Stimulated activated naive CD8-positive, alpha-beta T cell treated with anti-CD3 and anti-CD28 coated beads, Interleukin-15, Interleukin-2, amounts not matched to agents 100 ng/mL and 50 ng/mL, for 24 hours (primary cell): ENCODE measurements at regions not wholly inside any gene's neighbourhood (a gene's known extent, or its start where the extent isn't known, plus 50 kb on each side); places are given as distances from the start of the nearest gene placed in this dataset.

ENCODE experiments used
- H3K27ac Mint-ChIP-seq: one replicate; pipeline ENCODE4 v1.8.0; 2021; ENCODE audit warnings: mild to moderate bottlenecking, mixed read lengths
- H3K27me3 Mint-ChIP-seq: one replicate; pipeline ENCODE4 v1.8.0; 2021; ENCODE audit warnings: mixed read lengths
- H3K36me3 Mint-ChIP-seq: one replicate; pipeline ENCODE4 v1.8.0; 2021; ENCODE audit warnings: low read depth, mixed read lengths
- H3K4me1 Mint-ChIP-seq: one replicate; pipeline ENCODE4 v1.8.0; 2021; ENCODE audit warnings: low read depth, mixed read lengths
- H3K4me3 Mint-ChIP-seq: one replicate; pipeline ENCODE4 v1.8.0; 2021; ENCODE audit warnings: mild to moderate bottlenecking, mixed read lengths
- H3K9me3 Mint-ChIP-seq: one replicate; pipeline ENCODE4 v1.8.0; 2021; ENCODE audit warnings: mixed read lengths

DNA sequence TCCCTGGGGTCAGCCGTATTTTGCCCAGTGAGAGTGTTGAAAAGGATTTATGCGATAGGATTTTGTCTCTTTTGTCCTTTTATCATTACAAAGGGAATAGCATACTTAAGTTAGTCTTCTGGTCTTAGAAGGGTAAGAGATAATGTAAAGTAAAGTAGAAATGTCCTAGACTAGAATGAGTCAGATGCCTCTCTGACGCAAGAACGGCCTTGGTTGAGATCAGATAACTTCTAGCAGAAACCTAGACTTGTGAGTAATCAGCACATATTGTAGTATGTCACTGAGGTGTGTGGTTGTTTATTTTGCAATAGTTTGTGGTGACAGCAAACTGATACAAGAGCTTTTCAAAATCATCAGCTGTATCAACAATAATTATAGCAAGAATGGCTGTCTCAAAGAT, 866.1 kb downstream of the NSUN3 start:
- no peak overlapping the region for H3K27ac Mint-ChIP-seq
- H3K36me3 Mint-ChIP-seq = no peaks in the 10 kb centered on the region
- no peaks in the 10 kb centered on the region for H3K9me3 Mint-ChIP-seq
- H3K4me3 Mint-ChIP-seq = no peak overlapping the region
- H3K27me3 Mint-ChIP-seq = no peaks in the 10 kb centered on the region
- H3K4me1 Mint-ChIP-seq = no peaks in the 10 kb centered on the region

DNA sequence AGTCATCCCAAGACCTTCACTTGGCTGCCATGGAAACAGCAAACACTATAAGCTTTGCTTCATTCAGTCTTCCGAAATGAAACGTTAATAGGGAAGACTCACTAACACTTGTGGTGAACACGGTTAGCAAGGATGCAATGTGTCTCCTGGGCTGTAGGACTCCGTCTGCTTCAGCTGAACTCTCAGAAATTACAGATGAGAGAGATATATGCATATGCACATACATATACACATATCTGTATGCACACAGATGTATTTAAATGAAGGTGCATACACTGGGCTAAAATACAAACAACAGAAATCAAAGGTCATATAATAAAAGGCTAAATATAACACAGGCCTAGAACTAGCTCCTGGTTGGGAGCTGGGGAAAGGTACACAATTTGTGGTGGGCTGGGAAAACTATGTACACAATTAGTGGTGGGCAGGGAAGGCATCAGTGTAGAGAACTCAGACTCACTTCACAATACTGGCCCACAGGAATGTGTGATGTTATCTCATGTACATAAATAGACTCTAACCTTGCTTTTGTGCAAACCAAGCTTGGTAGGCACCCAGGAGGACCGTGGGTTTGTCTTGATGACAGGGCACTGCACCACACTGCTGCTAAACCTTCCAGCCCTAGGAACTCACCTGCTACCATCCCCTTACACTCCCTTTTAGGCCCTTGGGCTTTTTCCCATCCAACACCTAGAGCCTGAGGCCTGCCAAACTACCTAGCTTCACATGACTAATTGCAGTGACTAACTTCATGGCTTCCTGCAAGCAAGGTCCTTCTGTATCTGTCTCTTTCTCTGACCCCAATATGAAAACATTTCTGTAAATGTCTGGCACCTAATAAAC, 873.1 kb downstream of the NSUN3 start:
- Mint-ChIP-seq H3K4me3 (no peak overlapping the region), H3K27ac (no peak overlapping the region), H3K9me3 (peaks cover 18% of the 10 kb centered on the region), H3K27me3 (no peaks in the 10 kb centered on the region), H3K36me3 (no peaks in the 10 kb centered on the region), H3K4me1 (no peaks in the 10 kb centered on the region)

GRCh38 chr3:94937980-94938379, 875.1 kb downstream of the NSUN3 start:
- H3K27me3 Mint-ChIP-seq = no peaks in the 10 kb centered on the region
- no peak overlapping the region for H3K27ac Mint-ChIP-seq
- H3K36me3 Mint-ChIP-seq = no peaks in the 10 kb centered on the region
- no peaks in the 10 kb centered on the region for H3K4me1 Mint-ChIP-seq
- peaks cover 25% of the 10 kb centered on the region for H3K9me3 Mint-ChIP-seq
- H3K4me3 Mint-ChIP-seq = no peak overlapping the region

DNA sequence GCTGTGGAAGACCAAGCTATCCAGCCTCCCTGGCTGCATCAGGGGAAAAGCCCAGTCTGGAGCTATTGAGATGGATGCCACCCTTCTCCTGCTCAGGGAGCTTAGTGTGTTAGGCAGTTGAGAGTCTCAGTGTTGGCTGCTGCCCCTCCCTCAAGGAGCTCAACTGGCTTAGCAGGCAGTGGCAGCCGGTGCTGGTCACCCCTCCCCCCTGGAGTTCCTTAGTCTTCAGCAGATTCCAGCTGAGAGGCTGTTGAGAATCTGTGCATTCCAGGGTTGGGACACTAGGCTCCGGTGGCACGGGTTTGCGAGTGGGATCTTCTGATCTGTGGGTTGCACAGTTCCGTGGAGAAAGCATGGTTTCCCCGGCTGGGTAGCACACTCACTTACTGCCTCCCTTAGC, 883.8 kb downstream of the NSUN3 start:
- H3K27me3 Mint-ChIP-seq = no peaks in the 10 kb centered on the region
- H3K4me1 Mint-ChIP-seq = no peaks in the 10 kb centered on the region
- H3K36me3 Mint-ChIP-seq = no peaks in the 10 kb centered on the region
- H3K9me3 Mint-ChIP-seq = peaks cover 14% of the 10 kb centered on the region
- no peak overlapping the region for H3K27ac Mint-ChIP-seq
- no peak overlapping the region for H3K4me3 Mint-ChIP-seq

- Mint-ChIP-seq H3K4me3 (no peak overlapping the region), H3K36me3 (no peaks in the 10 kb centered on the region), H3K27ac (no peak overlapping the region), H3K27me3 (no peaks in the 10 kb centered on the region), H3K4me1 (no peaks in the 10 kb centered on the region), H3K9me3 (peaks cover 8% of the 10 kb centered on the region)
Observed at GRCh38 chr3:94961423-94962100, 898.7 kb downstream of the NSUN3 start.

DNA sequence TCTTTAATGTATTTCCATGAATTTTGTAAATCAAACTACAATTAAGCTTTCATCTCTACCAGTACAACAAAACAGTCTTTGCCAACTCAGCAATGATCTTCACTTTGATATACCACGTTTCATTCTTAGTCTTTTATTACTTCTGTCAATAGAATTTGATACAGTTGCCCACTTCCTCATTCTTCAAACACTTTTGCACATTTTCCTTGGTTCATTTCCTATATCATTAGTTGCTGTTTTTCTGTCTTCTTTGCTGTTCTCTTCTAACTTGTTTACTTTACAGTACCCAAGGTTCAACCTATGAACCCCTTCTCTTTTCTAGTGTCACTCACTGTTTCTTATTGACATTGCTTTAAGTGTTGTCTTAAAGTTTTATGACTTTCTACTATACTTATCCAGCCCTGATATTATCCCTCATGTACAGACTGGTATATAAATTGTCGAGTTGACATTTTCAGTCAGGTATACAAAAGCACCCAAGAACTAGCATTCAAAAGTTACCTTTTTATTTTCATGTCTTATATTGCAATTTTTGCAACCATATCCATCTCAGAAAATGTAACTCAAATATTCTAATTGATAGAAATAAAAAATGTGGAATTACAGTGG, 903.1 kb downstream of the NSUN3 start:
- Mint-ChIP-seq H3K9me3 (peaks cover 8% of the 10 kb centered on the region), H3K36me3 (no peaks in the 10 kb centered on the region), H3K27me3 (no peaks in the 10 kb centered on the region), H3K4me1 (no peaks in the 10 kb centered on the region), H3K27ac (no peak overlapping the region), H3K4me3 (no peak overlapping the region)

GRCh38 chr3:94967196-94967595, 904.3 kb downstream of the NSUN3 start:
- no peaks in the 10 kb centered on the region for H3K4me1 Mint-ChIP-seq

DNA sequence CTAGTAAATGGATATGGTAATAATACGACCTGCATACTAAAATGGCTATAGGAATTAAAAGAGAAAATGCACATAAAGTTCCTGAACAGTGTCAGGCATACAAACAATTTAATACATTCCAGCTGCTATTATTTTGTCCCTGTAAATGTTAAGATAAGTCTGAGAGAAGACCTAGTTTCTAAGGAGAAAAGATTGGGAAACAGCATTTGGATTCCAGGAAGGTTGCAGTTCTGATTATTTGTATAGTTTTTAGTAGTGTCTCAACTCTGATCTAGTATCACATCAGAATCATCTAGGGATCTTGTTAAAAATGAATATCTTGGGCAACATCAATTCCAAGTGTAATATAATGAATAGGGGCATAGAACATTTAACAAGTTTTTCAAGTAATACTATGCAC, 905.7 kb downstream of the NSUN3 start:
- Mint-ChIP-seq H3K9me3 (peaks cover 8% of the 10 kb centered on the region), H3K4me1 (no peaks in the 10 kb centered on the region), H3K27me3 (no peaks in the 10 kb centered on the region), H3K27ac (no peak overlapping the region), H3K36me3 (no peaks in the 10 kb centered on the region), H3K4me3 (no peak overlapping the region)

More at GRCh38 chr3:94967196-94967595, 904.3 kb downstream of the NSUN3 start:
- Mint-ChIP-seq H3K27ac (no peak overlapping the region), H3K4me3 (no peak overlapping the region), H3K27me3 (no peaks in the 10 kb centered on the region), H3K36me3 (no peaks in the 10 kb centered on the region), H3K9me3 (peaks cover 8% of the 10 kb centered on the region)

- H3K27ac Mint-ChIP-seq = no peak overlapping the region
- no peaks in the 10 kb centered on the region for H3K4me1 Mint-ChIP-seq
- no peaks in the 10 kb centered on the region for H3K36me3 Mint-ChIP-seq
- no peaks in the 10 kb centered on the region for H3K27me3 Mint-ChIP-seq
- no peak overlapping the region for H3K4me3 Mint-ChIP-seq
- peaks cover 10% of the 10 kb centered on the region for H3K9me3 Mint-ChIP-seq
Observed at GRCh38 chr3:94972066-94972465, 909.2 kb downstream of the NSUN3 start.

GRCh38 chr3:94978084-94978483, 915.2 kb downstream of the NSUN3 start:
- Mint-ChIP-seq H3K4me1 (no peaks in the 10 kb centered on the region), H3K4me3 (no peak overlapping the region), H3K36me3 (no peaks in the 10 kb centered on the region), H3K27me3 (no peaks in the 10 kb centered on the region), H3K27ac (no peak overlapping the region), H3K9me3 (peaks cover 18% of the 10 kb centered on the region)

- Mint-ChIP-seq H3K27ac (no peak overlapping the region), H3K9me3 (peaks cover 10% of the 10 kb centered on the region), H3K36me3 (no peaks in the 10 kb centered on the region), H3K4me1 (no peaks in the 10 kb centered on the region), H3K27me3 (no peaks in the 10 kb centered on the region), H3K4me3 (no peak overlapping the region)
Observed at GRCh38 chr3:94985778-94986177, 922.9 kb downstream of the NSUN3 start.

- peaks cover 9% of the 10 kb centered on the region for H3K9me3 Mint-ChIP-seq
- H3K27ac Mint-ChIP-seq = no peak overlapping the region
- no peak overlapping the region for H3K4me3 Mint-ChIP-seq
- no peaks in the 10 kb centered on the region for H3K4me1 Mint-ChIP-seq
- no peaks in the 10 kb centered on the region for H3K36me3 Mint-ChIP-seq
- H3K27me3 Mint-ChIP-seq = no peaks in the 10 kb centered on the region
Observed at GRCh38 chr3:94990952-94991705, 928.3 kb downstream of the NSUN3 start.

- H3K27me3 Mint-ChIP-seq = no peaks in the 10 kb centered on the region
- H3K4me1 Mint-ChIP-seq = no peaks in the 10 kb centered on the region
- H3K36me3 Mint-ChIP-seq = no peaks in the 10 kb centered on the region
- no peak overlapping the region for H3K27ac Mint-ChIP-seq
- no peak overlapping the region for H3K4me3 Mint-ChIP-seq
- H3K9me3 Mint-ChIP-seq = peaks cover 4% of the 10 kb centered on the region
Observed at GRCh38 chr3:94996743-94997142, 933.9 kb downstream of the NSUN3 start.

- no peak overlapping the region for H3K27ac Mint-ChIP-seq
- no peaks in the 10 kb centered on the region for H3K36me3 Mint-ChIP-seq
- no peaks in the 10 kb centered on the region for H3K4me1 Mint-ChIP-seq
- peaks cover 5% of the 10 kb centered on the region for H3K9me3 Mint-ChIP-seq
- H3K4me3 Mint-ChIP-seq = no peak overlapping the region
- H3K27me3 Mint-ChIP-seq = no peaks in the 10 kb centered on the region
Observed at GRCh38 chr3:95002438-95003046, 939.7 kb downstream of the NSUN3 start.
